ENCODE measurements at regions not wholly inside any gene's neighbourhood (a gene's known extent, or its start where the extent isn't known, plus 50 kb on each side); places are given as distances from the start of the nearest gene placed in this dataset.
"Not testable (repeated sequence)": the region's sequence is repeated elsewhere in the genome, so short reads cannot be mapped to it uniquely, and the experiment has no call there.

- ATAC-seq = no peak
These were observed 137.1 kb upstream of the CCDC150 start for GRCh38 chr2:196502386-196502785.

DNA sequence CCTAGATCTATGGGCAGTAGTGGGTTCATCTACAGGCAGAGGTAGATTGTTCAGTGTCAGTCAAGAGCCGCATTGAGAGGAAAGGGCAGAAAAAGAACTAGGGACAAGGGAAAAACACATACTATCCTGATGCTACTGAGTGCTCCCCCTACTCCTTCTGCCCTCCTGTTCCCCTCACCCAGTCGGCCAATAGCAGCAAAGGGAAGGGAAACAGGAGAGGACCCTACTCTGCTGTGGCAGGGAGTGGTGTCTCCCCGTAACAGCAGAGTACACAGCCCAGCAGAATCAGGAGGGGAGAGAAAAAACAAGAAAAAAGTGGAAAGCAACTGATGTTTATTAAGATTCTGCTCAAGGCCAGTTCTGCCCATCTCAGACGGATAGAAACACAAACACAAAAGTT is 136.1 kb upstream of the CCDC150 start:
- ATAC-seq = no peak

- ATAC-seq = no peak
These were observed 134.7 kb upstream of the CCDC150 start for GRCh38 chr2:196504788-196505187.

GRCh38 chr2:196510246-196510645 is 129.3 kb upstream of the CCDC150 start:
- ATAC-seq = no peak

- ATAC-seq = no peak
These were observed 128.0 kb upstream of the CCDC150 start for GRCh38 chr2:196511258-196512168.

- ATAC-seq = no peak
These were observed 125.6 kb upstream of the CCDC150 start for GRCh38 chr2:196513796-196514526.

DNA sequence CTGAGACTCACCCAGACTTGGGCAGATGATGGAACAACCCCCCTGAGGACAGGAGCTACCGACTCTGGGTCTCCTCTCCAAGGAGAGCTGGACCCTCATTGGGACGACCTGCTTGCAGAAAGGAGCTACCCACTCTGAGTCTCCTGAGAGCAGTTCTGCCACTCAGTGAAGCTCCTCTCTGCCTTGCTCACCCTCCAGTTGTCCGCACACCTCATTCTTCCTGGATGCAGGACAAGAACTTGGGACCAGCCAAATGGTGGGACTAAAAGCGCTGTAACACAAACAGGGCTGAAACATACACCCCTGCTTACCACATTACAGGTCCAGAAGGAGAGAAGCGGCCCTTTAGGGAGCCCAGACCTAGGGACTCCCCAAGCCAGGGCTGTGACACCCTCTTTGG is 124.9 kb upstream of the CCDC150 start:
- no peak for ATAC-seq

DNA sequence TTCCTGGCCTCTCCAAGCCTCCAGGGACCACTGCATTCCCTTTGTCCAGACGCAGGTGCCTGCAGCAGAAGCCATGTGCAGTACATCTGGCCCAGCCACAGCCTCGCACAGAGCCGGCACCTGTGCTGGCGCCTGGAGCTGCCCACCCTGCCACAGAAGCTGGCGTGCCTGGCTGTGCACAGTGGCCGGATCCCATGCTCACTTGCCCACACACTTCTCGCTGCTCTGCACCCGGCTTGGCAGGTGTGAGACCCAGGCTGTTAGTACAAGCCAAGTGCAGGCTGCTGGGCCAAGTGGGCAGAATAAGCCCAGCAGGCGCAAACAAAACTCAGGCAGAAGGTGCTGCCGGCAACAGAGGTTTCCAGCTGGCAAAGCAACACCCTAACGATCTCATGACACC is 124.5 kb upstream of the CCDC150 start:
- ATAC-seq = no peak

DNA sequence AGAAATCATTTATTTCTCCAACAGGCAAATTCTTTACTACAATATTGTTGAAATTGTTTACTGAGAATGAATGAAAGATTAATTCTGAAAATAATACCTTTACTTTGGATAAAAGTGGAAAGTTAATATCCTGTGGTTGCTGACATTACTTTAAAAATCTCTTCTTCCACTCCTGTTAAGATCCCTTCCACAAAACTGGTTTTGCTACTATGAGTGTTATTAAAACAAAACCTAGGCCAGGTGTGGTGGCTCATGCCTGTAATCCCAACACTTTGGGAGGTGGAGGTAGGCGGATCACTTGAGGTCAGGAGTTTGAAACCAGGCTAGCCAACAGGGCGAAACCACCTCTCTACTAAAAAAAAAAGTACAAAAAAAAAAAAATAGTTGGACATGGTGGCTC is 123.9 kb upstream of the CCDC150 start:
- ATAC-seq = no peak

- ATAC-seq = no peak
These were observed 123.0 kb upstream of the CCDC150 start for GRCh38 chr2:196516564-196516963.

DNA sequence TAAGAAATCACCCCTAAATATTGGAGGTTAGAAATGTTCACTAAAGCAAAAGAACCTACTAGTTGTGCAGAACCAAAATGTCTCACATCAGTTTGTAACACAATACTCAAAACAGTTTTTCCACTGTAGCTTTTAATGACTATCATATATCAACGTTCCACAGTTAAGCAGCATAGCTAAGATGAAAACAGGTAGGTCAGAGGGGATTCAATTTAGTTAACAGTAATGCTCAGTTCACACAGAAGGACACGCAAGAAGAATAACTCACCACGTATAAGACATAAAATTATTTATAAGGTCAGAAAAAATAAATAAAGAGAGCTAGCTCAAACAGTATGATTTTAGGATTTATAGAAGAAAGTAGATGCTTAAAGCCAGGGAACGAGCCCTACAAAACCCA is 118.9 kb upstream of the CCDC150 start:
- ATAC-seq = no peak

DNA sequence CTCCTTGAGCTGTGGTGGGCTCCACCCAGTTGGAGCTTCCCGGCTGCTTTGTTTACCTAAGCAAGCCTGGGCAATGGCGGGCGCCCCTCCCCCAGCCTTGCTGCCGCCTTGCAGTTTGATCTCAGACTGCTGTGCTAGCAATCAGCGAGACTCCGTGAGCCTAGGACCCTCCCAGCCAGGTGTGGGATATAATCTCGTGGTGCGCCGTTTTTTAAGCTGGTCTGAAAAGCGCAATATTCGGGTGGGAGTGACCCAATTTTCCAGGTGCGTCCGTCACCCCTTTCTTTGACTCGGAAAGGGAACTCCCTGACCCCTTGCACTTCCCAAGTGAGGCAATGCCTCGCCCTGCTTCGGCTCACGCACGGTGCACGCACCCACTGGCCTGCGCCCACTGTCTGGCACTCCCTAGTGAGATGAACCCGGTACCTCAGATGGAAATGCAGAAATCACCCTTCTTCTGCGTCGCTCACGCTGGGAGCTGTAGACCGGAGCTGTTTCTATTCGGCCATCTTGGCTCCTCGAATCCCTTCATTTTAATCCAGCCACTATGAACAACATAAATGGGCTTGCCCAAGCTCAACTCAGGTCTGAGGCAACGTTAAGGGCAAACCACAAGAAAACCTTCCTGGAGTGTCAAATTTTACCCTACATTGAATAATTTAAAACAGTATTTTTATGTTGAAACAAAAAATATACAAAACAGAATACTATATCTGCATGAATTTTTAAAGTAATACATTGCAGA is 112.4 kb upstream of the CCDC150 start:
- not testable (repeated sequence) for ATAC-seq

DNA sequence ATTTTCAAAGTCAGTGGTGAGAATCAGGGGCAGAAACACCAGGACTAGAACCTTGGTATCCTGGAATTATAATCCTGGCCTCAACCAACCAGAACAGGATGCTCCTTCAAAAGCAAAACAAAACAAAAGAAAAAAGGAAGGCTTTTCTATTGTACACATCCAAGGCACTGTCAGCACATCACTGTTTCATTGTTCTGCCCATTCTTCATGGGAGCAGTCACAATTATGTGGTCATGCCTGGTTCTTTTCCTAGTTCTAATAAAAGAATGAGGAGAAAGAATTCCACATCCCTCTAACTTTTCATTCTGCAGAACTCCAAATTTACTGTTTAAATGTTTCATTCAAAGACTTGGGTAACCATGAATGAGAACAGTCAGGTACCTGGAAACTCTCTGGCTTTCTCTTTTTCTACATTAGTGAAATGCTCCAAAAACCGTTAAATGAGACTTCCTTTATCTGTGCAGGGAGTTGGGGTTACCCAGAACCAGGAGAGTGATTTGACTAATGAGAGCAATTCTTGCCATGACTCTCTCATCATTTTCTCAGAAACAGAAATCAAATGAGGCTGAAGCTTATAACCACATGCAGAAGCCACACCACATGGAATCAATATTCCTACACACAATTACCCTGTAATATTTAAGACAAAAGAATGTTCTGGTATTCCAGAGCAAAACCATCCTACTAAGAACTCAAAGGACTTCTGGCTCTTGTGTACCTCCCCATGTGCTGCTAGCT is 110.9 kb upstream of the CCDC150 start:
- ATAC-seq = no peak

DNA sequence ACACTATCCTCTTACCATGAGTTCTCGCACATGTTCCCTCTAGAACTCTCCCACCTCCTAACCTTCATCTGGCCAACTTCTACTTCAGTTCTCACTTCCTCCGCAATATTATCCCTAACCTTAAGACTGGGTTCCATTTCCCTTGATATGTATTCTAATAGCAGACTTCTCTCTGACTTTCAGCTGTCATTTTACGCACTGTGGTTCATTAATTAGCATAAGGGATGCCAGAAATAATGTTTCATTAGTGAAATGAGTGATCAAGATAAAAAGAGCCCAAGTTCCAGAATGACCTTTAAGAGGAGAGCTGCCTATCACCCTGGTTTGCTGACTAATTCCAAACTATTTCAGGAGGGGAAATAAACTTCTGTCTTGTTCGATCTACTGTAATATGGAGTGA is 108.6 kb upstream of the CCDC150 start:
- ATAC-seq = peak in 1 of 2 donors; percentile 24

GRCh38 chr2:196533772-196534397 is 105.6 kb upstream of the CCDC150 start:
- ATAC-seq = no peak

- ATAC-seq = no peak
These were observed 105.0 kb upstream of the CCDC150 start for GRCh38 chr2:196534495-196534894.

DNA sequence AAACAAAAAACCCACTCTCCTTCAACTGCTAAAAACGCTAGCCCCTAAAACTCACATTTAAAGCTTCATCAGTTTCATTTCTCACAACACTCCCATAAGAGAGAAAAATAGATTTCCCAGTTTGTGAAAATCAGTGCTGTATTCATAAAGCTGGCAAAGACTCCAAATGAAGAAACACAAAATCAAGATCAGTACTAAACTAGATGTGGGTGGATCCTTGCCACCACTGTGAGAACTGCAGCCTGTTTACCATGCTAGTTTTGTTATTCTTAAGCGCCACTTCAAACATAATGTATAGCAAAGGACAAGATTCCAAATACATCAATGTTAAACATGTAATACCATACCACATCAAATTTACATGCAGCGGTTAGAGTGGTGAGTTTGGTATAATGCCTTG is 104.5 kb upstream of the CCDC150 start:
- ATAC-seq = no peak

- ATAC-seq = no peak
These were observed 103.8 kb upstream of the CCDC150 start for GRCh38 chr2:196535742-196536141.

- no peak for ATAC-seq
These were observed 102.2 kb upstream of the CCDC150 start for GRCh38 chr2:196537311-196537710.

- no peak for ATAC-seq
These were observed 101.3 kb upstream of the CCDC150 start for GRCh38 chr2:196538189-196538588.

DNA sequence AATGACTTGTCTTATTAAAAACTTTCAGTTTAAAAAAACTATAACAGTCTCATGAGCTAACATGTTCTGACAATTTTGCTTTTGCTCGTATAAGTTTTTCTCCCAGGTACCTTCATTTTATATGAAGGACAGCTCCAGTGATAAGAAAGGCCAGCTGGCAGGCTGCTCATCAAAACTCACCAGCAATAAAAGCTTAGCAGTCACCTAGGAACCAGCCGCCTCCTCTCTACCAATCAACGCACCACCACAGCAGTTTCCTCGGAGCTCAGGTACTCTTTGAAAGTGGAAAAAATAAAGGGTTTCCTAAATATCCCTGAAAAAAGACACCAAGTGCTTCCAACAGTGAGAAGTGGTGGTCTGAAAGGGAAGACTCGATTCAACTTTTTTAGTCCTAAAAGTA is 100.9 kb upstream of the CCDC150 start:
- no peak for ATAC-seq

GRCh38 chr2:196544906-196545433 is 94.5 kb upstream of the CCDC150 start:
- no peak for ATAC-seq

Data from activated CD4-positive, CD25-positive, alpha-beta regulatory T cell treated with anti-CD3 and anti-CD28 coated beads, Interleukin-2, amount 50 U/mL, for 24 hours (primary cell).